GM12891 (cell line): ENCODE measurements at regions not wholly inside any gene's neighbourhood (a gene's known extent, or its start where the extent isn't known, plus 50 kb on each side); places are given as distances from the start of the nearest gene placed in this dataset.

ENCODE experiments used
- POLR2AphosphoS5 ChIP-seq: IDR thresholded peaks from 2 replicates; pipeline ENCODE4 v1.6.1; 2011; ENCODE audit warnings: low read depth, low read length, control low read depth
- POU2F2 ChIP-seq: IDR thresholded peaks from 2 replicates; pipeline ENCODE4 v1.6.1; 2011; ENCODE audit warnings: low read depth, mild to moderate bottlenecking, control low read depth, low read length, moderate library complexity
- TAF1 ChIP-seq: IDR thresholded peaks from 2 replicates; pipeline ENCODE4 v1.6.1; 2011; ENCODE audit warnings: low read depth, low read length, control low read depth

- TF ChIP-seq POU2F2 (no peak), POLR2AphosphoS5 (no peak), TAF1 (no peak)
Measured at GRCh38 chr4:156606554-156607477, 364.8 kb downstream of the PDGFC start.
